ENCODE measurements at regions not wholly inside any gene's neighbourhood (a gene's known extent, or its start where the extent isn't known, plus 50 kb on each side); places are given as distances from the start of the nearest gene placed in this dataset.

DNA sequence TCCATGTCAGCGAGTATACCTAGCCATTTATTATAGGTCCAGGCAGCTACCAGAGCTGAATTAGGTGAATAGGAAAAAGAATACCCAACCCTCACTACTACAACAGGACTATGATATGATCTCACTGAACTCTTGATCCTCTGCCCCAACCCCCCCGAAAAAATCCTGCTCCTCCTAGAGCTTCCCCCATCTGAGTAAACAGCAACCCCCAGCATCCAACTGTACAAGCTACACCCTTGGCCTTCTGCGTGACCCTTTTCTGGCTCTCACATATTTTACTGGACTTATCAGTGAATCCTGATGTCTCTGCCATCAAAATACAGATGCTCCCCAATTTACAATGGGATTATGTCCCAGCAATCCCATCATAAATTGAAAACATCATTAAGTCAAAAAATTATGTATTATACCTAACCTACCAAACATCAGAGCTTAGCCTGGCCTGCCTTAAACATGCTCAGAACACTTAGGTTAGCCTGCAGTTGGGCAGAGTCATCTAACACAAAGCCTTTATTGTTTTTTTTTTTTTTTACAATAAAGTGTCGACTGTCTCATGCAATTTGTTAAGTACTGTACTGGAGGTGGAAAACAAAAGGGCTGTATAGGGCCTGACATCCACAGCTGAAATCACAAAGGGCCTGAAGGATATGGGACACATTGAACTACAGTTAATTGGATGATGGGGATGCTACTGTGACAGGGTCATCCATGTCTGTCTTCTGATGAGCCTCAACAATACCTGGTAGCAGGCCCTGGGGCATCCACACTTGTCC is 128.9 kb upstream of the ERCC6L2 start:
- no peak overlapping the region for H3K27ac ChIP-seq
- ChIA-PET POLR2A (ENCODE audit: low non-redundant PET) (interaction anchor here (0.5 kb wide), 1 partner anchor 127 kb away, joined by 4 read pairs; no protein-coding TSS in a partner anchor), CTCF (interaction anchor here (0.7 to 1.9 kb wide), 2 partner anchors 10 to 485 kb away, joined by 3 to 4 read pairs; no protein-coding TSS in a partner anchor)
- no peak for TF ChIP-seq CTCF (conservative IDR thresholded peaks at IDR 0.05; ENCODE audit: low read depth)
- no peak for DNase-seq (ENCODE audit: low spot score)

DNA sequence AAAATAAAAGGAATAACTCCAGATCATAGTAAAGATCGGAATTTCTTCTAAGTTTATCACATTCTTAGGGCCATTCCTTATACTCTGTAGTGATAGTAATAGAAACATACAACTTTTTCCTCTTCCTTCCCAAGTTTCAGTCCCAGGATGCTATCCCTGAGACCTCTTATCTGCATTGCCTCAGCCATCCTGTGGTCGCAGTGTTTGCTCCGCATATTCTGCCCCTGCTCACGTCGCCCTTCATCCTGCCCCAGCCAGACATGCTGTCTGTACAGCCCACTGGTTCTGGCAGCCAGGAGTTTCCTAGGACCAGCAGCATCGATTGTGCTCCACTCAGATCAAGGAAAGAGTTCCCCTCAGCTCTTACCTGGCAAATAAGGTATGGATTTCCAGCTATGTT is 132.7 kb upstream of the ERCC6L2 start:
- TF ChIP-seq CTCF (conservative IDR thresholded peaks at IDR 0.05; ENCODE audit: low read depth) = no peak
- no peak for DNase-seq (ENCODE audit: low spot score)
- ChIA-PET POLR2A (ENCODE audit: low non-redundant PET) (no interaction called here), CTCF (interaction anchor here (1.2 kb wide), 1 partner anchor 248 kb away, joined by 3 read pairs; no protein-coding TSS in a partner anchor)
- no peak overlapping the region for H3K27ac ChIP-seq

DNA sequence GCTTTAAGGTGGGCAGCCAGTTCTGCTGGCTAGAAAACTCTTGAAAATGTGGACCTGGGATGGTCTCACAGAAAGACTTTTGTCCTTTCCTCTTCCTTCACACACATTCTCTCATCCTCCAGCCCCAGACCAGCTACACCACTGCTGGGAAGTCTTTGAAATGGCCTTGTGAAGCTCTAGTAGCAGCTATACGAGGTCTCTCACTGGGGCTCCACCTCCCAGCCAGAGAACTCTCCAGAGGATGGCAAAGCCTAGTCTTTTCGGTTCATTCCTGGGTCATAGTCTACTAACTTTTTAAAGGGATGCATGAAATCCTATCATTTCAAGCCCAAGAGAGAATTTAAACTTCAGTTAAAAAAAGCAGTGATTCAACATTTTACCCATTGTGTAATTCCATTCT is 133.9 kb upstream of the ERCC6L2 start:
- no peak for TF ChIP-seq CTCF (conservative IDR thresholded peaks at IDR 0.05; ENCODE audit: low read depth)
- DNase-seq (ENCODE audit: low spot score) = no peak
- ChIA-PET CTCF (no interaction called here), POLR2A (ENCODE audit: low non-redundant PET) (no interaction called here)
- no peak overlapping the region for H3K27ac ChIP-seq

- POLR2A ChIA-PET (ENCODE audit: low non-redundant PET) = no interaction called here
- no peak for TF ChIP-seq CTCF (conservative IDR thresholded peaks at IDR 0.05; ENCODE audit: low read depth)
- DNase-seq (ENCODE audit: low spot score) = no peak
- no peak overlapping the region for H3K27ac ChIP-seq
- CTCF ChIA-PET = interaction anchor here (0.6 kb wide), 1 partner anchor 181 kb away, joined by 4 read pairs; no protein-coding TSS in a partner anchor
Measured at GRCh38 chr9:95740217-95741004, 135.1 kb upstream of the ERCC6L2 start.

GRCh38 chr9:95738438-95738837 is 137.1 kb upstream of the ERCC6L2 start:
- DNase-seq (ENCODE audit: low spot score) = no peak
- CTCF ChIA-PET = interaction anchor here (0.6 kb wide), 1 partner anchor 530 kb away, joined by 3 read pairs; no protein-coding TSS in a partner anchor
- no peak overlapping the region for H3K27ac ChIP-seq
- POLR2A ChIA-PET (ENCODE audit: low non-redundant PET) = no interaction called here
- TF ChIP-seq CTCF (conservative IDR thresholded peaks at IDR 0.05; ENCODE audit: low read depth) = no peak

DNA sequence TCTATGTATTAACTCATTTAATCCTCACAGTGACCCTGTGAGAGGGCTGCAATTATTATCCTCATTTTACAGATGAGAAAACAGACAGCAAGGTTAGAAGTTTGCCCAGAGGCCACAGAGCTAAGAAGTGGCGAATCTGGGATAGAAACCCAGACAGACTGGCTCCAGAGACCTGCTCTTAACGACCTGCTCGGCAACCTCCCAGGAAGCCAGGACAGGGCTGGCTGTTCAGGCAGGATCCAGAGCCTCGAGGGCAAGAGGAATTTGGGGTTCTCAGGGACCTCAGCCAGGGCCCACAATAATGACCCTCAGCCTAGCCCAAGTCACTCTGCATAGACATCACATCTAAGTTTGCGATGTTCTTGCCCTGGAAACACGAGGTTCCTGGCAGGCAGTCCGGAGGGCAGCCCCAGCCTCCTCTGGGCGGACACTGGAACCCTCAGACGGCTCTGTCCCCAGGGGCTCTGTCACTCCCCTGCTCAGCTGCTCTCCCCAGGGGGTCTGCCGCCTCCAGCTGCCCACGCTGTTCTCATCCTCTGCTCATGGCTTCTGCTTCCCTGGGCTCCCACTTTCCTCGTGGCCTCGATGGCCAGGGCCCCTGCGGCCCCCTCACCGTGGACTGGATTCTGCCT is 138.5 kb upstream of the ERCC6L2 start:
- DNase-seq (ENCODE audit: low spot score) = no peak
- POLR2A ChIA-PET (ENCODE audit: low non-redundant PET) = no interaction called here
- H3K27ac ChIP-seq = no peak overlapping the region
- TF ChIP-seq CTCF (conservative IDR thresholded peaks at IDR 0.05; ENCODE audit: low read depth) = no peak
- CTCF ChIA-PET = interaction anchor here (0.6 to 1.5 kb wide), 7 partner anchors 8 to 1893 kb away, joined by 3 to 8 read pairs (median 4); partner anchors contain the start of gene ERCC6L2

Data from RWPE1 (cell line).